C4-2B (cell line): ENCODE measurements at regions not wholly inside any gene's neighbourhood (a gene's known extent, or its start where the extent isn't known, plus 50 kb on each side); places are given as distances from the start of the nearest gene placed in this dataset.

Source experiments
- H3K27ac ChIP-seq: fragments of 450-650 bp; 2 replicates; pipeline ENCODE4 v1.5.1; 2017
- ZFX ChIP-seq: fragments of 450-650 bp; IDR thresholded peaks from 2 replicates; pipeline ENCODE4 v1.6.1; 2017
- TF ChIP-seq, protein P1 (sequence below): fragments of 450-650 bp; conservative IDR thresholded peaks from 2 replicates; pipeline ENCODE4 v1.5.1; 2017; ENCODE audit warnings: mild to moderate bottlenecking

DNA sequence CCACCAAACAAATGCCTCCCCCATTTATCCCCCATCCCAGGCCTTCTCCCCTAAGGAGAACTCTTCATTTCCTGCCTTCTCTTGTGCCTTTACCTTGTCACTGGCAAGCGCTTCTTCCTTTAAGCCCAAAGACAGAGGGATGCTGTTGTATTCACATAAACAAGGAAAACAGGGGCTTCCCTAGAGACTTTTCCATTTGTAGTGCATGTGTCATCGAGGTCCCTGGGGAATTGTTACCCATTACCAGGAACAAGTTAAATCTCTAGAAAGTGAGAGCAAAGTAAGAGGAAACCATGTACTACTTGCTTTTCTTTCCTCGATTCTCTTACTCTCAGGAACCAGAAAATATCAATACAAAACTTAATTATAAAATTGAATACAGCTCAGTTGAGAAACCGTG is 114.4 kb upstream of the DPT start:
- TF ChIP-seq, protein P1, sequence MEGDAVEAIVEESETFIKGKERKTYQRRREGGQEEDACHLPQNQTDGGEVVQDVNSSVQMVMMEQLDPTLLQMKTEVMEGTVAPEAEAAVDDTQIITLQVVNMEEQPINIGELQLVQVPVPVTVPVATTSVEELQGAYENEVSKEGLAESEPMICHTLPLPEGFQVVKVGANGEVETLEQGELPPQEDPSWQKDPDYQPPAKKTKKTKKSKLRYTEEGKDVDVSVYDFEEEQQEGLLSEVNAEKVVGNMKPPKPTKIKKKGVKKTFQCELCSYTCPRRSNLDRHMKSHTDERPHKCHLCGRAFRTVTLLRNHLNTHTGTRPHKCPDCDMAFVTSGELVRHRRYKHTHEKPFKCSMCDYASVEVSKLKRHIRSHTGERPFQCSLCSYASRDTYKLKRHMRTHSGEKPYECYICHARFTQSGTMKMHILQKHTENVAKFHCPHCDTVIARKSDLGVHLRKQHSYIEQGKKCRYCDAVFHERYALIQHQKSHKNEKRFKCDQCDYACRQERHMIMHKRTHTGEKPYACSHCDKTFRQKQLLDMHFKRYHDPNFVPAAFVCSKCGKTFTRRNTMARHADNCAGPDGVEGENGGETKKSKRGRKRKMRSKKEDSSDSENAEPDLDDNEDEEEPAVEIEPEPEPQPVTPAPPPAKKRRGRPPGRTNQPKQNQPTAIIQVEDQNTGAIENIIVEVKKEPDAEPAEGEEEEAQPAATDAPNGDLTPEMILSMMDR, result no peak
- TF ChIP-seq ZFX, result no peak
- H3K27ac ChIP-seq, result no peak overlapping the region

DNA sequence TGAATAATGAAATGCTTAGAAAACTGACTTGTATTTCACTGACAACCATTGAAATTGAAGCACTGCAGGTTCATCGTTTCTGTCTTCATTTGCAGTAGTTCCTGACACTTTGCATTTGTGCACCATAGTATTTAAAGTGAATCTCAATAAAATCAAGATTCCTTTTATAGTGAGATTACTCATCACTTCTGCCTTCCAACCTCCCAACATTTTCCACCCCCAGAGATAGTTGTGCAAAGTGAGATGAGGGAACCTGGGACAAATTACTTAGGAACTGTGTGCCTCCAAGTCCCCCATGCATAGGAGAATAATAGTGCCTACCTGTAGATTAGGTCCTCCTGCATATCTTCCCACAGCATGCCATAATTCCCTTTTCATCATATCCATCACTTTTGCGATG is 114.9 kb upstream of the DPT start:
- no peak for TF ChIP-seq ZFX
- TF ChIP-seq, protein P1, result no peak
- H3K27ac ChIP-seq, result no peak overlapping the region

DNA sequence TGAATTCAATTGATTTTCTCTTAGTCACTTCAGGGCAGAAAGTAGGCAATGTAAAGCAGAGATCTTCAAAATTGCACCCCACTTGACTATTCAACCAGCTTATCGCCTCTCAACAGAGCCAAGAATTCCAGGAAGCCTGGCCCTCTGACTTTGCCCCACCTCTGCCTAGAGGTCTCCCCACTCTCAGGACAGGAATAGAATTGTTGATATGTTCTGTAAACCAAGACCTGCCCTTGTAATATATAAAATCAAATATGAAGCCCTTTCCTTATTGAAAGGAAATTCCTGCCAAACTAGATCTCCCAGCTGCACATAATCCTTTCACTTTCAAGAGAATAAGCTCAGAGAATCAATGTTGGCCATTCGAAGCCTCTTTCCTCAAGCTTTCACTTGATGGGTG is 116.1 kb upstream of the DPT start:
- TF ChIP-seq, protein P1, result no peak
- TF ChIP-seq ZFX, result no peak
- no peak overlapping the region for H3K27ac ChIP-seq

DNA sequence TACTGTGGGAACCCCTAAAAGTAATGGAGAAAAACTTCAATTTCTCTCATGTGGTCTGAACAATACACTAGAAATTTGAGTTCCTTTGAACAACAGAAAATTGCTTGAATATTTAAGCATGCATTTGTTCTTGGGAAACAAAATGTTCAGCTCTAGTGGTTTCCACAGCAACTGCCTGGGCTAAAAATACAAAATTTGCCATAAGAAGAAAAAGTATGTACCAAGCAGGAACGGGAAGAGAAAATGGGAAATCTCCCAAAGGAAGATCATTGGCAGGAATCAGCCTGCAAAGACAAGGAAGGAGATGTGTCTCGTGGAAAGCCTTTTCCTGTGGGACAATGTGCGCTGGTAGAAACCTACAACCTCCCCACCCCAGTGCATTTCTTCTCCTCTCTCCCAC is 119.0 kb upstream of the DPT start:
- no peak for TF ChIP-seq ZFX
- TF ChIP-seq, protein P1, result no peak
- no peak overlapping the region for H3K27ac ChIP-seq

DNA sequence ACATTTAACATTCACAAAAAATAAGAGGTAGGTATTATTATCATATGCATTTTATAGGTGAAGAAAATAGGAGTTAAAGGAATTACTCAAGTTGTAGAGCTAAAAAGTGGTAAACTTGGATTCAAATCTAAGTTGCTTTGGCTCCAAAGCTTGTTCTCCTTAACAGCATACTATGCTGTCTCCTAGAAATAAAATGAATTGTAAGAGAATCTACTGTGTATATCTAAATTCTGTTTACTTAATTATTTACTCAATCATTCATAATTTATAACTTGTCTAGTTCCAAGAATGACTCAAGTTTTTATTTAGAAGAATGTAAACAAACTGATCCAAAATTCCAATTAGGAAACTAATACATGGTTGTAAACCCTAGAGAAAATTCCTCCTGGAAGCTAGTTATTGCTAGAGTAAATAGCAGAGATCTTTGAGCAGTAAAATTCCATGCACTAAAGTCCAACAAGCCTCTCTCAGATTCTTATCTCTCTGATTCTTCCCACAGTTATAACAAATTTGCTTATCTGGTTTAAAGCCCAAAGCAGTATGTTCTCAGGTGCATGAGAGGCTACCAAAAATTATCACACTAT is 132.5 kb upstream of the DPT start:
- TF ChIP-seq ZFX, result no peak
- TF ChIP-seq, protein P1, result no peak
- H3K27ac ChIP-seq, result no peak overlapping the region

DNA sequence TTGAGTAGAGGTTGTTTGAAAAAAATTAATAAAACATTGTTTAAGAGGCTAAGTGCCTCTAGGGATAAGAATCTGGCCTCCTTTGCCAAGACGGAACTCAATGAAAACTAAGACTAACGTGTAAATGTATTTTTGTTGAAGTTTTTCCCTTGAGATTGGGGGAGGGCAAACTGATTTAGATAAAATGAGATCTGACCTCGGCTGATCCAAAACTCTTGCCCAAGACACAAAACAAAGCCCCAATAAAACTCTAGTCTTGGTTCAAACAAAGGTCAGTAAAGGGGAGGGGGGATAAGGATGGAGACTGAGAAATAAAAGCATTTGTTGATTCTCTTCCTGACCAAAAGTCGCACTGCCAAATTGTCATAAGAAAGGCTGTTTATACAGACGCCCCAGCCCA is 134.8 kb upstream of the DPT start:
- H3K27ac ChIP-seq, result peak overlapping the region; percentile 29; the same call in 1 of the 2 replicates
- TF ChIP-seq, protein P1, result no peak
- no peak for TF ChIP-seq ZFX

DNA sequence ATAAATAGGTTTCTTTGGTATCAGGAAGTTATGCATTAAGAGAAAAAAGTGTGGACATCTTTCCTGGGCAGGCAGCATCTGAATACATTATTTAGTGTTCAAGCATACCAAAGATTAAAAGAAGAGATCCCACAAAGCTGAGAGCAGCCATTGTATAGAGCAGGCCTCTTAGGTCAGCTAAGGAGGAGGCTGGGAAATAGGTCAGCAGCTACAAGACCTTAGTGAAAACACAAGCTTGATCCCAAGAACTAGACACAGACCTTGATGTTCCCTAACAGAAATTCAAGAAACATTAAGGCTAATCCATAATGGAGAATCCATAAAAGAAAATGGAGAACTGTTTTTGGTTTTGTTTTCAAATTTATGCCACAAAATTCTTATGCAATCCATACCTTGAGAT is 135.3 kb upstream of the DPT start:
- TF ChIP-seq, protein P1, result no peak
- TF ChIP-seq ZFX, result no peak
- H3K27ac ChIP-seq, result peak overlapping the region; percentile 29; the same call in 1 of the 2 replicates
